ELF-1 (cell line): ENCODE measurements at regions not wholly inside any gene's neighbourhood (a gene's known extent, or its start where the extent isn't known, plus 50 kb on each side); places are given as distances from the start of the nearest gene placed in this dataset.

ENCODE experiments used
- DNase-seq: peaks from one replicate; pipeline ENCODE4 v3.0.0-alpha.2; 2016; ENCODE audit warnings: low read depth, low spot score

GRCh38 chr2:181380581-181380980, 76.6 kb upstream of the ITGA4 start:
- DNase-seq, result no peak

GRCh38 chr2:181384923-181385322, 72.3 kb upstream of the ITGA4 start:
- DNase-seq, result no peak

- DNase-seq, result no peak
Observed at GRCh38 chr2:181389524-181389923, 67.7 kb upstream of the ITGA4 start.

DNA sequence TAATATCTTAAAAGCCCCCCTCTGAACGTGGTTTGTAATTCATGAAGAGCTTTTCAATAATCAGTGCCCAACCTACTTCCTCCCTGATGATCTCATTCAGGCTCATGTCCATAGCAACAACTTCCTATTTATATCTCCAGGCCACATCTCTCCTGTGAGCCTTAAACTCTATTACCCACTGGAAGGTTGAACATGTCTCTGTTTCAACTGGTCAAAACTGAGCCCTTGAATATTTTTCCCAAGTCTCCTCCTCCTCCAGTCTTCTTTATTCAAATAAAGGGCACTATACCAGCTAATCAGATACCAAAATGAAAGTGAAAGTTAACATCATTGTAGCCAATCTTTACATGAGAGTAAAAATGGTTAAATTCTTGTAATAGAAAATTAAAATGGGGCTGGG, 63.7 kb upstream of the ITGA4 start:
- no peak for DNase-seq

DNA sequence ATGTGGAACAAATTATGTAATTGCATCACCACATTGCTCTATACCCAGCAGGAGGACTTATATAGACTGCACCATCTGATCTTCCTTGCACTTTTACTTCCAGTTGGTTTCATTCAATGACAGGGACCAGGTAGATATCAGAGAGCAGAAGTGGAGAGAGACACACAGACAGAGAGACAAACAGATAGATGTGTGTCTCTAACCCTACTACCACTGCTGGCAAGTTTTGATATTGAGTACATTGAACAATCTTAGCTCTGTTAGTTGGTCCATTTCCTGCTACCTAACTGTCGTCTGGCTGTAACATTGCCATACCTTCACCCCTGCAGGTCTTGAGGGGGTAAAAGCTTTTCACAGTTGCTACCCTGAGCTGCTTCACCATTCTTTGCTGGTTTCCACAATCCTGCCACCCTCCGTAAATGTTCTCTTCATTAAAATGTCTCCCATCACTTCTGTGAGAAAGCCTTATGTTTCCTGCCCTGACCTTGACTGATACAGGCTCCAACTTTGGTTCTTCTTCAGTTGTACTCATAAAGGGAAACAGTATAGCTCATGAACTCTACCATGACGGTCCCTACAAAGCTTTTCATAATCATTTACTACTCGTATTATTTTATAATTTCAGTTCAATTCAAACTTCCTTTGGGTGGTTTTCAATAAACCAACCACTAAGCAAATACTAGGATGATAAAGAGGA, 62.3 kb upstream of the ITGA4 start:
- no peak for DNase-seq

DNA sequence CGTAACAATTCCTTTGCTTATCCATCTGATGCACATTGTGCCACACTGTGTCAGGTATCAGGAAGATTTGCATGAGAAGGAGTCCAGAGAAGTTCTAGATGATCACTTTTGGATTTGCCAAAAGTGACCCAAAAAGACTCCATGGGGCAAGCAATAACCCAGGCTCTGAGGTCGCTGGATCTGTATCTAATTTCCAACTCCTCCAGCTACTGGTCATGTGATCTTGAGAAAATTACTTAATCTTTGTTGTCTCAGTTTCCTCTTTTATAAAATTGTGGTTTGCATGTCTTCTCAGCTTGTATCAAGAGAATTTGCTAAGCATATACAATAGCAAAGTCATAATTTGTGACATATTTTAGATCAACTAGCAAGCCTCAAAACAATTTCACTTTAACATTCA, 61.3 kb upstream of the ITGA4 start:
- no peak for DNase-seq

- DNase-seq, result no peak
Observed at GRCh38 chr2:181396256-181397123, 60.7 kb upstream of the ITGA4 start.

DNA sequence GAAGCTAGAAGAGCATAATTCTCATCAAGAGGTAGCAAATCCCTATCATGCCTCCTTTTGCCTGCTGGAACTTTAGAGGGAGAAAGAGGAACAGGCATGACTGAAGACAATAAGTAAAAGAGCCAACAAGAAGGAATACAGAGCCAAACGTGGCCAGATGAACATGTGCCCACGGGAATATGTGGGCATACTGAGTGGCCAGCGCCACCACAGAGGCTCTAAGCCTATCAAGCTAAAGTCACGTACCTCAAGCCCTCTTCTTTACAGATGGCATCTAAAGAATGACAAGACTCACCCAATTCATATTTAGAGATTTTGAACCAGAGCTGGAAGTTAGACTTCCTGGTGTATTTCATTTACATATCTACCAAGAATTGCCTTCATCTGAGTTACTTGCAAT, 59.9 kb upstream of the ITGA4 start:
- no peak for DNase-seq

DNA sequence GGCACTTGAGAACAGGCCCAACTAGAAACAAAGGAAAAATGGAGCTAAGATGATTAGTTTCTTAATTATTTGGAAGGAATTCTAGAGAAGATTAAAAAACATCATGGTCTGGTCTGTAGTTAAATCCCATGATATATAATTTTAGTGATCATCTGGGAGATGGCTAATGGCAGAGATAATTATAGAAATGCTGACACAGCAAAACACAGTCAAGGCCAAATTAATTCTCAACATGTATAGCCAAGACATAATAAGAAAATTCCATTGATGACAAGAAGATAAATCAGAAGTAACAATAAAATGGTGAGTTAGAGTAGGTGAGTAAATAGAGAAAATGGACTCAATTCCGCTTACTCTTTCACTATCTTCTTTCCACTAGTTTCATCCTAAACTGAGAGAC, 59.2 kb upstream of the ITGA4 start:
- DNase-seq, result no peak

- DNase-seq, result peak; percentile 34
Observed at GRCh38 chr2:181399027-181399426, 58.2 kb upstream of the ITGA4 start.

GRCh38 chr2:181404472-181404871, 52.7 kb upstream of the ITGA4 start:
- DNase-seq, result no peak

DNA sequence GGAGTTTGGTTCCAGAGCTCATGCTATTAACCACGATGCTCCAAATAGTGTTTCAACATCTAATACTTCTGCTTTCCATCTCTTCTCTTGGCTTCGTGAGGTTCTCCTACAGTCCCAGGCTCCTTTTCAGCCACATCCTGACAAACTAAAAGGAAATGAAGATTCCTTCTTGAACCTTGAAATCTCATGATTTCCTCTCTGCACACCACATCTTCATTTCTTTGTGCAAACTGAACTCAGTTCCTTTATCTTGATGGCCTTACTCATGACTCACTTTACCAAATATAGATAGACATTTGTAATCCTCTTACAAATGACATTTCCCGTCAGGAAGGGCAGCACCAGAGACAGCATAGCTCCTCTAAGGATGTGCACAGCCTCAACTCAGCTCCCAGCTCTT, 50.0 kb upstream of the ITGA4 start:
- DNase-seq, result no peak
